GM23338 (cell line): ENCODE measurements at regions not wholly inside any gene's neighbourhood (a gene's known extent, or its start where the extent isn't known, plus 50 kb on each side); places are given as distances from the start of the nearest gene placed in this dataset.
A peak's percentile ranks its signal among the peaks of the same experiment; 100 is the strongest.

Experiments used
- ATAC-seq: fragments of 200-7000 bp; cut with Tn5 transposase; 3 replicates; pipeline ENCODE4 v1.9.1; 2020
- DNase-seq: peaks from one replicate; pipeline ENCODE4 v3.0.0-alpha.2; 2015; ENCODE audit warnings: low spot score
- H2AFZ ChIP-seq: fragments of 200-600 bp; sonication (generic); 2 replicates; pipeline ENCODE4 v1.8.0; 2016; ENCODE audit warnings: antibody characterized with exemption, mild to moderate bottlenecking, moderate library complexity
- H3F3A ChIP-seq: fragments of 200-600 bp; sonication (generic); replicated peaks from 2 replicates; pipeline ENCODE4 v1.8.0; 2017; ENCODE audit warnings: antibody characterized with exemption, mixed run types, low read depth
- H3K27ac ChIP-seq: fragments of 200-600 bp; sonication (generic); 2 replicates; pipeline ENCODE4 v1.6.1; 2016; ENCODE audit warnings: low read depth
- H3K27me3 ChIP-seq: fragments of 200-600 bp; sonication (generic); 2 replicates; pipeline ENCODE4 v1.8.0; 2016; ENCODE audit warnings: mild to moderate bottlenecking, mixed run types, moderate library complexity; ENCODE audit not compliant: insufficient read depth
- H3K36me3 ChIP-seq: fragments of 200-600 bp; sonication (generic); 2 replicates; pipeline ENCODE4 v1.8.0; 2016; ENCODE audit warnings: mild to moderate bottlenecking; ENCODE audit not compliant: insufficient read depth
- H3K4me1 ChIP-seq: fragments of 200-600 bp; sonication (generic); 2 replicates; pipeline ENCODE4 v1.8.0; 2016; ENCODE audit warnings: mild to moderate bottlenecking, moderate library complexity; ENCODE audit not compliant: insufficient read depth
- H3K4me2 ChIP-seq: fragments of 200-600 bp; sonication (generic); 2 replicates; pipeline ENCODE4 v1.7.1; 2017; ENCODE audit warnings: mixed run types
- H3K4me3 ChIP-seq: fragments of 200-600 bp; sonication (generic); 2 replicates; pipeline ENCODE4 v1.6.1; 2016; ENCODE audit warnings: mixed run types
- H3K79me2 ChIP-seq: fragments of 200-600 bp; sonication (generic); replicated peaks from 2 replicates; pipeline ENCODE4 v1.8.0; 2017; ENCODE audit warnings: mild to moderate bottlenecking; ENCODE audit not compliant: insufficient read depth
- H3K9me2 ChIP-seq: fragments of 200-600 bp; sonication (generic); 2 replicates; pipeline ENCODE4 v1.8.0; 2017; ENCODE audit not compliant: insufficient read depth
- H4K20me1 ChIP-seq: fragments of 200-600 bp; sonication (generic); replicated peaks from 2 replicates; pipeline ENCODE4 v1.8.0; 2017; ENCODE audit warnings: mild to moderate bottlenecking; ENCODE audit not compliant: insufficient read depth
- H3K27ac Mint-ChIP-seq: 2 replicates; pipeline ENCODE4 v1.8.0; 2020; ENCODE audit warnings: inconsistent platforms, mild to moderate bottlenecking, moderate library complexity, mixed read lengths
- H3K27me3 Mint-ChIP-seq: 3 replicates; pipeline ENCODE4 v1.8.0; 2022; ENCODE audit warnings: low read depth, mild to moderate bottlenecking, moderate library complexity, mixed read lengths, inconsistent platforms; ENCODE audit not compliant: insufficient read depth, poor library complexity
- H3K36me3 Mint-ChIP-seq: 3 replicates; pipeline ENCODE4 v1.8.0; 2021; ENCODE audit warnings: low read depth, mild to moderate bottlenecking, inconsistent platforms, moderate library complexity, mixed read lengths
- H3K4me1 Mint-ChIP-seq: 3 replicates; pipeline ENCODE4 v1.8.0; 2020; ENCODE audit warnings: mild to moderate bottlenecking, inconsistent platforms, mixed read lengths
- H3K4me3 Mint-ChIP-seq: 3 replicates; pipeline ENCODE4 v1.8.0; 2021; ENCODE audit warnings: moderate library complexity, mild to moderate bottlenecking, inconsistent platforms, mixed read lengths
- H3K9me3 Mint-ChIP-seq: 3 replicates; pipeline ENCODE4 v1.8.0; 2020; ENCODE audit warnings: moderate library complexity, mild to moderate bottlenecking, inconsistent platforms, mixed read lengths
- CREB1 ChIP-seq: fragments of 250-450 bp; sonication (Bioruptor Pico); IDR thresholded peaks from 2 replicates; pipeline ENCODE4 v1.5.0; 2020; ENCODE audit warnings: low read depth, mild to moderate bottlenecking, moderate library complexity
- CTCF ChIP-seq, 2 experiments: fragments of 200-600 bp in 1 of 2; sonication (generic) in 1 of 2; conservative IDR thresholded peaks; 2 replicates each; pipeline versions ENCODE4 v1.5.1 to v1.6.1; 2016 to 2017; ENCODE audit warnings: antibody characterized with exemption in 2 of 2, low read depth in 2 of 2, mild to moderate bottlenecking in 2 of 2, moderate library complexity in 1 of 2
- ETS1 ChIP-seq: IDR thresholded peaks from 2 replicates; pipeline ENCODE4 v1.6.1; 2016; ENCODE audit warnings: antibody characterized with exemption
- EZH2phosphoT487 ChIP-seq: fragments of 200-600 bp; sonication (generic); IDR thresholded peaks from one replicate; pipeline ENCODE4 v1.8.1; 2018; ENCODE audit warnings: antibody characterized with exemption; ENCODE audit not compliant: unreplicated experiment
- POLR2AphosphoS5 ChIP-seq: IDR thresholded peaks from 2 replicates; pipeline ENCODE4 v1.6.1; 2016; ENCODE audit warnings: antibody characterized with exemption, low read depth
- REST ChIP-seq: IDR thresholded peaks from one replicate; pipeline ENCODE4 v1.6.1; 2018; ENCODE audit warnings: antibody characterized with exemption; ENCODE audit not compliant: unreplicated experiment

- TF ChIP-seq CREB1 (CRISPR knock-in tag) (no peak), REST (no peak), POLR2AphosphoS5 (no peak), EZH2phosphoT487 (no peak), CTCF (conservative IDR thresholded peaks at IDR 0.05; ENCODE audit: low read depth in 2 of 2) (no peak)
Observed at GRCh38 chr14:34168656-34169055, 217.8 kb upstream of the EGLN3 start (continued).

GRCh38 chr14:34165847-34166350 lies 215.0 kb upstream of the EGLN3 start:
- H3F3A ChIP-seq, result no peaks in the 10 kb centered on the region
- H3K4me3 ChIP-seq, result no peak overlapping the region
- no peaks in the 10 kb centered on the region for H4K20me1 ChIP-seq
- H3K27me3 Mint-ChIP-seq, result no peaks in the 10 kb centered on the region
- no peaks in the 10 kb centered on the region for H3K36me3 Mint-ChIP-seq
- no peaks in the 10 kb centered on the region for H3K9me3 Mint-ChIP-seq
- DNase-seq (no peak), ATAC-seq (no peak; the same call in 2 of the 3 replicates)
- no peaks in the 10 kb centered on the region for H3K9me2 ChIP-seq
- no peaks in the 10 kb centered on the region for H3K79me2 ChIP-seq
- no peak overlapping the region for H3K4me2 ChIP-seq
- H3K36me3 ChIP-seq, result no peaks in the 10 kb centered on the region
- H3K4me3 Mint-ChIP-seq, result no peak overlapping the region
- no peak overlapping the region for H3K27ac ChIP-seq
- H3K27ac Mint-ChIP-seq, result no peak overlapping the region
- peak overlapping the region; percentile 69; the same call in 1 of the 2 replicates for H2AFZ ChIP-seq
- no peaks in the 10 kb centered on the region for H3K4me1 Mint-ChIP-seq
- H3K4me1 ChIP-seq, result no peaks in the 10 kb centered on the region
- no peaks in the 10 kb centered on the region for H3K27me3 ChIP-seq
- TF ChIP-seq REST (no peak), ETS1 (no peak), CTCF (conservative IDR thresholded peaks at IDR 0.05; ENCODE audit: low read depth in 2 of 2) (no peak)
